DOHH2 (cell line): ENCODE measurements at regions not wholly inside any gene's neighbourhood (a gene's known extent, or its start where the extent isn't known, plus 50 kb on each side); places are given as distances from the start of the nearest gene placed in this dataset.

Source experiments
- CTCF ChIP-seq: fragments of 200-600 bp; sonication (generic); IDR thresholded peaks from one replicate; pipeline ENCODE4 v1.5.1; 2014; ENCODE audit warnings: antibody characterized with exemption, mild to moderate bottlenecking, low read depth, low read length; ENCODE audit not compliant: poor library complexity, severe bottlenecking
- EZH2phosphoT487 ChIP-seq: fragments of 200-600 bp; sonication (generic); IDR thresholded peaks from 2 replicates; pipeline ENCODE4 v1.6.1; 2017; ENCODE audit warnings: borderline replicate concordance, mild to moderate bottlenecking, antibody characterized with exemption, low read length, moderate library complexity, mixed read lengths

DNA sequence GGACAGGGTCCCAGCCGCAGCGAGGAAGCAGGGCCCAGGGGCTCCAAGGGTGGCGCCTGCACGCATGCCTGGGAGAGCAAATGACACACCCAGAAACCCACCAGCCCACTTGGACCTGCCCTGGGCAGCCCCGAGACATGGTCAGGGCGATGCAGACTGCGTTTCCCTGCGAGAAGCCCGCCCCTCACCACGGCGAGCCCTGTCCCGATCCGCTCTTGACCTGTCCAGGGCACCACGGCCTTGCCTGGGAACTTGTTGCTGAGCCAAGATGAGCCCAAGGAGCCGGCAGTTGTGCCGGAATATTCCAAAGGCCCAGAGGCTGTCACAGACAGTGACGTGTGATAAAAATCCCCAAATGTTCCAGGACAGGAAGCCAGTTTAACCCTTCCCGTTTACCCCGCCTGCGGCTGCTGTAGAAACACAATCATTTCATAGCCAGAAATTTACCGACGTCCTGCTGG is 78.1 kb downstream of the SIK1 start:
- TF ChIP-seq CTCF (no peak), EZH2phosphoT487 (no peak)
